GM12891 (cell line): ENCODE measurements at regions not wholly inside any gene's neighbourhood (a gene's known extent, or its start where the extent isn't known, plus 50 kb on each side); places are given as distances from the start of the nearest gene placed in this dataset.

Experiments used
- DNase-seq: peaks from one replicate; pipeline ENCODE4 v3.0.0; 2011; ENCODE audit warnings: low spot score; ENCODE audit not compliant: insufficient read length
- FAIRE-seq: peaks from 2 replicates; lab custom pipeline; 2011; peaks lifted over from hg19 to GRCh38; lab: Jason Lieb, UNC
- PAX5 ChIP-seq: IDR thresholded peaks from 2 replicates; pipeline ENCODE4 v1.6.1; 2011; ENCODE audit warnings: low read length, moderate library complexity, mild to moderate bottlenecking; ENCODE audit not compliant: insufficient read depth, severe bottlenecking
- POLR2A ChIP-seq: IDR thresholded peaks from 2 replicates; pipeline ENCODE4 v1.6.1; 2011; ENCODE audit warnings: low read depth, low read length, control low read depth
- POLR2AphosphoS5 ChIP-seq: IDR thresholded peaks from 2 replicates; pipeline ENCODE4 v1.6.1; 2011; ENCODE audit warnings: low read depth, low read length, control low read depth
- POU2F2 ChIP-seq: IDR thresholded peaks from 2 replicates; pipeline ENCODE4 v1.6.1; 2011; ENCODE audit warnings: low read depth, mild to moderate bottlenecking, control low read depth, low read length, moderate library complexity
- SPI1 ChIP-seq: IDR thresholded peaks from 2 replicates; pipeline ENCODE4 v1.6.1; 2011; ENCODE audit warnings: low read depth, low read length, control low read depth
- TAF1 ChIP-seq: IDR thresholded peaks from 2 replicates; pipeline ENCODE4 v1.6.1; 2011; ENCODE audit warnings: low read depth, low read length, control low read depth

- no peak for DNase-seq
- no peak for FAIRE-seq
Observed at GRCh38 chr11:130581646-130582045, 133.2 kb downstream of the ADAMTS15 start.

GRCh38 chr11:130582176-130582575 is 133.7 kb downstream of the ADAMTS15 start:
- no peak for FAIRE-seq

More at GRCh38 chr11:130581646-130582045, 133.2 kb downstream of the ADAMTS15 start:
- no peak for TF ChIP-seq POLR2A
- TF ChIP-seq PAX5: no peak
- no peak for TF ChIP-seq TAF1
- no peak for TF ChIP-seq POLR2AphosphoS5
- TF ChIP-seq SPI1: no peak
- no peak for TF ChIP-seq POU2F2

GRCh38 chr11:130582981-130583380 is 134.5 kb downstream of the ADAMTS15 start:
- TF ChIP-seq POLR2A (no peak), POU2F2 (no peak), POLR2AphosphoS5 (no peak), PAX5 (no peak), SPI1 (no peak), TAF1 (no peak)
- no peak for FAIRE-seq
- DNase-seq: no peak

More at GRCh38 chr11:130582176-130582575, 133.7 kb downstream of the ADAMTS15 start:
- no peak for TF ChIP-seq POLR2AphosphoS5
- TF ChIP-seq POLR2A: no peak
- no peak for TF ChIP-seq TAF1
- no peak for TF ChIP-seq PAX5
- no peak for TF ChIP-seq SPI1
- no peak for TF ChIP-seq POU2F2
- DNase-seq: no peak

- FAIRE-seq (no peak), DNase-seq (no peak)
- TF ChIP-seq SPI1: no peak
- no peak for TF ChIP-seq POLR2AphosphoS5
- no peak for TF ChIP-seq POLR2A
- no peak for TF ChIP-seq PAX5
- TF ChIP-seq POU2F2: no peak
- no peak for TF ChIP-seq TAF1
Observed at GRCh38 chr11:130583801-130584211, 135.4 kb downstream of the ADAMTS15 start.

GRCh38 chr11:130585545-130585944 is 137.1 kb downstream of the ADAMTS15 start:
- TF ChIP-seq SPI1 (no peak), POU2F2 (no peak), TAF1 (no peak), POLR2AphosphoS5 (no peak), POLR2A (no peak), PAX5 (no peak)
- FAIRE-seq (no peak), DNase-seq (no peak)

- no peak for TF ChIP-seq SPI1
- TF ChIP-seq POLR2AphosphoS5: no peak
- TF ChIP-seq POU2F2: no peak
- TF ChIP-seq TAF1: no peak
- no peak for TF ChIP-seq POLR2A
- TF ChIP-seq PAX5: no peak
- FAIRE-seq (no peak), DNase-seq (no peak)
Observed at GRCh38 chr11:130587658-130588057, 139.2 kb downstream of the ADAMTS15 start.

- DNase-seq: no peak
- TF ChIP-seq SPI1: no peak
- no peak for TF ChIP-seq POU2F2
- TF ChIP-seq PAX5: no peak
- no peak for TF ChIP-seq POLR2AphosphoS5
- TF ChIP-seq POLR2A: no peak
- no peak for FAIRE-seq
Observed at GRCh38 chr11:130588471-130588870, 140.0 kb downstream of the ADAMTS15 start.

GRCh38 chr11:130592056-130592455 is 143.6 kb downstream of the ADAMTS15 start:
- TF ChIP-seq PAX5 (no peak), POU2F2 (no peak), POLR2AphosphoS5 (no peak), TAF1 (no peak), SPI1 (no peak), POLR2A (no peak)
- FAIRE-seq (no peak), DNase-seq (no peak)

- no peak for TF ChIP-seq POLR2A
- no peak for TF ChIP-seq PAX5
- no peak for TF ChIP-seq POU2F2
- no peak for TF ChIP-seq TAF1
- no peak for TF ChIP-seq SPI1
- TF ChIP-seq POLR2AphosphoS5: no peak
- no peak for DNase-seq
- no peak for FAIRE-seq
Observed at GRCh38 chr11:130593064-130593463, 144.6 kb downstream of the ADAMTS15 start.

GRCh38 chr11:130598433-130598832 is 150.0 kb downstream of the ADAMTS15 start:
- no peak for DNase-seq
- no peak for FAIRE-seq
- TF ChIP-seq SPI1 (no peak), POLR2AphosphoS5 (no peak), POLR2A (no peak), TAF1 (no peak), PAX5 (no peak), POU2F2 (no peak)
